IPS-NIHi7 (cell line): ENCODE measurements at regions not wholly inside any gene's neighbourhood (a gene's known extent, or its start where the extent isn't known, plus 50 kb on each side); places are given as distances from the start of the nearest gene placed in this dataset.

ENCODE experiments used
- DNase-seq: peaks from one replicate; pipeline ENCODE4 v3.0.0; 2012; ENCODE audit warnings: mixed read lengths; ENCODE audit errors: extremely low spot score

DNA sequence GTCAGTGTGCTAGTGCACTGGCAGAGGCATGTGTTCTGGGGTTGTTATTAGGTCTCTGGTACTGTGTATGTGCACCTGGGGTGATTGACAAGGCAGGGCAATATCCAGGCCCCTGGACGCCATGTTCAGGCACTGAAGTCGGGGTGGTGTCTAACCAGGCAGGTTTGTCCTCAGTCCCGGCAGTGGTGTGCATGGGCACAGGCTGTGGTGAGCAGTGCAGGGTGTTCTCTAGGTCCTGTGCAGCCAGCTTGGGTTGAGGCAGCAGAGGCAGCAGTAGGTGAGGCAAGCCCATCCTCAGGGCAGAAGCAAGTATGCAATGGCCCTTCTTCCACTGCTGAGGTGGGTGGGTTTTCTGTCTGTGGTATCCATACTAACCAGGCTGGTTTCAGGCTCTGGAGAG lies 252.3 kb upstream of the LRRC7 start:
- no peak for DNase-seq

DNA sequence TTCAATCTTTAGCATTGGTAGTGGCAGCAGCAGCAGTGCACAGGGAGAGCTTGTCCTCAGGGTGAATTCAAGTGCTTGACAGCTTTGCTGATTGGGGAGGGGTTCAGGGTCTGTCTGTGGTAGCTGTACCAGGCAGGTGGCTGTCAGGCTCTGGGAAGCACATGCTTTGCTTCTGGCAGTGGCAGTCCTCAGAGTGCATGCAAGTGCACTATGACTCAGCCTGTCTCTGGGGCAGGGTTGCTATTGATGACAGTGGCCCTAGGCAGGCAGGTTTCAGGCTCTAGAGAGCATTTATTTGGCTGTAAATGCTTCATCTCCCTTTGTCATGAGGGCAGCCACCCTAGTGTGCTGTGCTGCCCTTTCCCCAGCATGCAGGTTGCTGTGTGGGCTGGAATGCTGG lies 251.9 kb upstream of the LRRC7 start:
- DNase-seq: peak; percentile 14

GRCh38 chr1:69319287-69319686 lies 248.4 kb upstream of the LRRC7 start:
- no peak for DNase-seq

DNA sequence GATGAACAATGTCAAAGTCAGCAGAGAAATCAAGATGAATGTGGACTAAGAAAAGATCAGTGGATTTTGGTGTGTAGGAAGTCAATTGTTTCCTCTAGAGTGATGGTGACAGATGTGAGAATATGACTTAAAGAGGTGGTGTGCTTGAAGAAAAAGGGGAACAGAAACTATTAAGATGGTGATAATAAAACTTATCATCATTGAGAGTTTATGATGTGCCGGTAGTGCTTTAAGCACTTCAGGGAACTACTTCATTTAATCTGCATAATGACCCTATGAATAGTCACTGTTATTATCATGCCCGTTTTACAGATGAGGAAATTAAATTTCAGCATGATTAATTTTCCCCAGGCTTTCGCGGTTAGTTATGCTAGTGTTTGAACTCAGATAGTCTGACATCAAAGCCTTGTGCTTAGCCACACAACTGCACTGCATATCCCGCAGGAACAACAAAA lies 246.9 kb upstream of the LRRC7 start:
- DNase-seq: no peak

GRCh38 chr1:69321311-69321710 lies 246.4 kb upstream of the LRRC7 start:
- peak; percentile 13 for DNase-seq

DNA sequence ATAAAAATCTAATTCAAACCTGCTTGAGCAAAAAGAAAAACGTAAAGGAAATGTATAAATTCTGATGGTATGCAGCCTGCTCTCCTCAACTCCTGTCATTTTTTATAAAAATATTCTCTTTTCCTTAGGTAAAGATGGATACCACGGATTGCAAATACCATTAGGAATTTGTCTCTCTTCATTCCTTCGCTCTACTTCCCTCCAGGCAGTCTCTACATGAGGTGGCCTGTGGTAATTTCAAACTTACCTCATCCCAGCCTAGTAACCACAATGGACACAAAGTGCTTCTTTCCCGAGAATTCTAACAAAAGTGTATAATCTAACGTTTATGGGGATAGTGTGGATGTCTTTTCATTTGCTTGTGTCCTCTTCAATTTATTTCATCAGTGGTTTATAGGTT lies 239.5 kb upstream of the LRRC7 start:
- no peak for DNase-seq

DNA sequence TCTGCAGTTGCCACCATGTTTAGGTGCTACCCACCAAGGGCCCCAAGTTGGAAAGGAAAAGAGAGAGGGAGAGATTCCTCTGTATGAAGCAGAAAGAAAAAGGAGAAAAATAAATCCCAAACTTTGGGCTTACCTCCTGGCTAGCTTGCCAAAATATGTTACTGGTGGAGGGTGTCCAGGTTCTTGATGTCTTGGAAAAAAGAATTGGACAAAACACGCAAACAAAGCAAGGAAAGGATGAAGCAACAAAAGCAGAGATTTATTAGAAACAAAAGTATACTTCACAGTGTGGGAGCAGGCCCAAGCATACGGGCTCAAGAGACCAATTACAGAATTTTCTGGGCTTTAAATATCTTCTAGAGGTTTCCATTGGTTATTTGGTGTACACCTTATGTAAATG lies 204.5 kb upstream of the LRRC7 start:
- no peak for DNase-seq

- DNase-seq: no peak
These were observed 194.2 kb upstream of the LRRC7 start for GRCh38 chr1:69373520-69373919.

- DNase-seq: no peak
These were observed 191.3 kb upstream of the LRRC7 start for GRCh38 chr1:69376408-69376807.

DNA sequence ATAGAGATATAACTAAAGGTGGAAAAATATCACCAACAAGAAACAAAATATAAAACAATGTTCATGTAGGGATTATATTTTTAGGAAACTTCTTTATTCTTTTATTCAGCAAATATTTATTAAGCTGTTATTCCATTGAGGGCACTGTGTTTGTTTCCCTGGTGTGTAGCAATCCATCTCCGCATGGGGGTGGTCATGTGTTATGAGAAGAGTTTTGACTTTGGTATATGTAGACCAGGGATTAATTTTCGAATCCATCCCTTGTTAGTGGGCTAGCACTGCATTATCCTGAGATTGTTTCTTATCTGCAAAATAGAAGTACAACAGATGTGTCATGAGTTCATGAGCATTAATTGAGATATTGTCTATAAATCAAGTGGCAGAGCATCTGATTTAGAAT lies 190.2 kb upstream of the LRRC7 start:
- no peak for DNase-seq

- no peak for DNase-seq
These were observed 179.7 kb upstream of the LRRC7 start for GRCh38 chr1:69388044-69388443.

- no peak for DNase-seq
These were observed 167.6 kb upstream of the LRRC7 start for GRCh38 chr1:69400128-69400527.

DNA sequence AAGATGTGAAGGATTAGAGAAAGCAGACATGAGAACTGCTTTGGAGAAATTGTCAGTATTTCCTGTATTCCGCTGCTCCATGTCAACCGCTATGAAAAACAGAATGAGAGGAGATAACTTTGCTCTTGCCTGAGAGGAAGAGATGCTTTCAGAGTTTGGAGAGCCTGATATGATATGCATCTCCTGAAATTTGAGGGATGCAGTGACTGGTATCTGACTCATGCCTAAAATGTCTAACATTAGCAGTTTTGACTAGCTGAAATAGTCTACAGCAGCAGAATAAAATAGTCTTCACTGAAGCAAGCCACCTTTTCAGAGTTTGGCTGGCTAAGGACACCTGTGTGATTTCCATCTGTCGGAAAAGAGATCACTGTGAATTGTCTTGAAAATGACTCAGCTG lies 165.8 kb upstream of the LRRC7 start:
- no peak for DNase-seq

GRCh38 chr1:69403756-69404320 lies 163.9 kb upstream of the LRRC7 start:
- no peak for DNase-seq

- no peak for DNase-seq
These were observed 163.2 kb upstream of the LRRC7 start for GRCh38 chr1:69404486-69404885.

DNA sequence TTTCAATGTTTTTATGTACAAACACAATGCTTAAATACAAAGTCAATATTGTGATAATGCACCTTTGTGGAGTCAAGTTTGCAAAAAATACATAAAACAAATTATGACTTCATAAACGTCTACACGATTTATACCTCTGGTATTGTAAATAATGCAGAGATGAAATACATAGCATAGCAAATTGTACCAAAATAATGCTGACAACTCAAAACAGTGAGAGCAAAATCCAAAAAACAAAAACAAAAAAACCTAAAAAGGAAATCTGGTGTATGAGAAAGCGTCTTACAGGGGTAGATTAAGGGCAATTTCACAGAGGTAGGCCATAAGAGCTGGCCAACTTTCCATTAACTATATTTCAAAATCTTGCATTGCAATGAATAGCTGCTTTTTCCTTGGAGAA lies 161.5 kb upstream of the LRRC7 start:
- no peak for DNase-seq

DNA sequence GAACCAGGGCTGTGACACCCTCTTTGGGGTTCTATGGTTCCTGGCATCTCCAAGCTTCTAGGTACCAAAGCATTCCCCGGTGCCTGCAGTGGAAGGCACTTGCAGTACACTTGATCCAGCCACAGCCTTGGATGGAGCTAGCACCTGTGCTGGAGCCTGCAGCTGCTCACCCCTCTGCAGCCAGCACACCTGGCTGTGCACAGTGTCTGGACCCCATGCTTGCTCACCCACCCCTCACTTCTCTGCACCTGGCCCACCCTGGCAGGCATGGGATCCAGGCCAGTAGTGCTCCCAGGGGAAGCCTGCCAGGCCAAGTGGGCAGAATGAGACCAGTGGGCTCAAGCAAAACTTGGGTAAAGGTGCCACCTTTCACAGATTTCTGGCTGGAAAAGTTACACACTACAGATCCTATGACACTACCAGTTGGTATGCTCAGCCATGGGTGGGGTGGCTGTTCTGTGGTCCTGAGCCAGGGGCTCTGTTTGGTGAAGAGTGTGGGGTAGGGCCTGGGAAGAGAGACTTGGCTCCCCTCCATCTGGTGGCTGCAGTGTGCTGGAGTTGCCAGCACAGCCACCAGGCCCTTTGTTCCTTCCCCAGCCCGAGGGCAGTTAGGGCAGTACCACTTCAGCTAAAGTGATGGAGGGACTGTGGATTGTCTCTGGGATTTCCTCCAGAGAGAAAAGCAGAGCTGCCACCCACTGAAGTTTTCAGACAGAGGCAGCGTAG lies 157.8 kb upstream of the LRRC7 start:
- DNase-seq: no peak

DNA sequence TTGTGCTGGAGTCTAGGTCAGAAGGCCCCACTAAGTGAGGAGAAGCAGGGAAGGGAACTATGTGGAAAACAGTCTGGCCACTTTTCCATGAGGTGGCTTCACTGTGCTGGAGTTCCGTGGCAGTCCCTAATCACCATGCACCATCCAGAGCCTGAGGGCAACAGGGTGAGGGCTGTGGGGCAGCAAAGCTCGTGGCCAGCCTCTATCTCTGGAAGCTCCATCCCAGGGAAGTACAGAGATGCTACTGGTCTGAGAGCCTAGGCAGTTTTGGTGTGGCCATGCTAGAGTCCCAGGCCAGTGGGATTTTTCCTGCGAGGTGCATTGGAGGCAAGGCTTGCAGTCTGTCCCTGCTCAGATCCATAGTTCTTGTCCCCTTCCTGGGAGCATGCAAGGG lies 157.3 kb upstream of the LRRC7 start:
- DNase-seq: no peak

GRCh38 chr1:69410893-69411292 lies 156.8 kb upstream of the LRRC7 start:
- no peak for DNase-seq

- no peak for DNase-seq
These were observed 156.1 kb upstream of the LRRC7 start for GRCh38 chr1:69411617-69412016.

GRCh38 chr1:69413129-69413528 lies 154.6 kb upstream of the LRRC7 start:
- no peak for DNase-seq

GRCh38 chr1:69414574-69414973 lies 153.1 kb upstream of the LRRC7 start:
- no peak for DNase-seq

DNA sequence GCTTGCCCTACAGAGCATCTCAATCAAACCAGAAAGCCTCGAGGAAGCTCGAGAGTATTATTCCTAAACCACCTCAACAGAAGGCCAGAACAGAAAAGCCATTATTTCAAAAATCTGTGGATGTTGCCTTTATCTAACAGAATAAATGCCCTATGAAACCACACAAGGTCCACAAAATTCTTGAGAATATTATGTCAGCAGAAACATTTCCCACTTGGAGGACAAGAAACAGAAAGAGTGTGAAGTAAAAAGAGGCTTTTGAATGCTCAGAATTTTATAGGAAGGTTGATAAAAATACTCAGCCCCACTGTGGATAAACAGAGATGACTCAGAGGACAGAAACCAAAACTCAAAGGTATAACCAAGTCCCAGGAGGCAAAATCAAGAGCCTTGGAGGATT lies 146.4 kb upstream of the LRRC7 start:
- no peak for DNase-seq

DNA sequence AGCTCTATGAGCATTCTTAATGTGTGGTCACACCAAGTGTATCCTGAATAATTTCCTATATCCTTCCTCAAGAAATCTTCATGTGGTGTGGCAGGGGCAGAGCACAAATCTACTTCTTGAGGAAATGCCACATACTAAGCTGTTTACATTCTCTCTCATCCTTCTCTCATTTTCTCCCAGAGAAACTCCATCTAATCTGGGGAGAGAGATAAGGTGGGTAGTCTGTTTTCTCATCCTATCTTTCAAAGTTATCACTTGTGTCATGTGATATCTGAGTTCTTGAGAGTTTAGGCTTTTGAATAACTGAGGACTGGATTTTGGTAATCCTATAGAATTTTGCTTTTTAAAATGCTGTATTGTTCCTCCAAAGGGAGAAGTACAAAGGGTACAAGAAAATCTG lies 141.9 kb upstream of the LRRC7 start:
- no peak for DNase-seq
